HG03342 (cell line): ENCODE measurements at regions not wholly inside any gene's neighbourhood (a gene's known extent, or its start where the extent isn't known, plus 50 kb on each side); places are given as distances from the start of the nearest gene placed in this dataset.

Experiments
- ATAC-seq: cut with Tn5 transposase; IDR thresholded peaks from one replicate; pipeline ENCODE4 v1.9.1; 2021; ENCODE audit warnings: mild to moderate bottlenecking, moderate library complexity; ENCODE audit not compliant: unreplicated experiment

DNA sequence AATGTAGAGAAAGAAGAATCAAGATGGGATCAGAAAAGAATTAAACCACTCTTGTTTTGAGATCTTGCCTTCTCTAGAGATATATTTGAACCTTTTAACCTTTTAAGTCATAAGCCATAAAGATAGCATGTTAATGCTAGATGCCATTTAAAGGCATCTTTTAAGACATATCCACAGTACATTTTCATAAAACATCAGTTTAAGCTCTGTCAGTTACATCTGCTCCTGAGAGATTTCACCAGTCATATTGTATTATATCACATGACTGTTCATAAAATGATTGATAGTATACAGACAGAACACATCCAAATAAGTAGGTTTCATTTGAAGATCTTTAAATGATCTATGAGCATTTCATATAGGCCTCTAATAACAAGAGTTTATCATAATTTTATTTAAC, 1238.5 kb downstream of the SLC16A7 start:
- no peak for ATAC-seq

DNA sequence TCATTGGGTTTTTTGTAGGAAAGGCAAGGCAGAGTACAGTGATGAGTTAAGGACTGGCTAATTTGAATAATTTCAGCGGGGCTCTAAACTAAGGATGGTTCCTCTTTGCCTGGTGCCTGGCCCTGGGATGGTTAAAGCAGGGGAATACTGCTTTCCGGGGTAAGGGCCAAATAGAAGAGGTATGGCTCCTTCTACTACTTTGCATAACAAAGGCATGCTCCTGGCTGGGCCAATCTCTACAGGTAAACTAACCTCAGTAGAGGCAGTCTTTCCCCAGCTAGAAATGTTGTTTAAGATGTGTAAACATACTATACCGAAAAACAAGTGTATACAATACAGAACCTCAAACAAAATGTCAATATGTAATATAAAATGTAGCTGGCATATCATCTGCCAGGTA, 1239.0 kb downstream of the SLC16A7 start:
- no peak for ATAC-seq

DNA sequence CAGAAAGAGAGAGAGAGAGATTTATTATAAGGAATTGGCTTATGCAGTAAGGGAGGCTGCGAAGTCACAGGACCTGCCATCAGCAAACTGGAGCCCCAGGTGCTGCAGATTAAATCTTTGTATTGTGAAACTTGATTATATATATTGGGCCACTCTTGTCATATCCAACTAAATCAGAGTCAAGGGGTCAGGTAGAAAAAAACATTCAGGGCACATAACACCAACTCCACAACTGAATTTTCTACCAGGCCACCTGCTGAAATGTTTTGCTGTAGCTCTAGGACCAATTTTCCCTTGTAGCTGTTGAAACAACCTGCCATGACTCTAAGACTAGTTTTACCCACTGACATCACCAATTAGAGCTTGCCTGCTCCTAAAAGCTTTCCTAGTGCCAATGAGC, 1240.8 kb downstream of the SLC16A7 start:
- ATAC-seq: no peak

DNA sequence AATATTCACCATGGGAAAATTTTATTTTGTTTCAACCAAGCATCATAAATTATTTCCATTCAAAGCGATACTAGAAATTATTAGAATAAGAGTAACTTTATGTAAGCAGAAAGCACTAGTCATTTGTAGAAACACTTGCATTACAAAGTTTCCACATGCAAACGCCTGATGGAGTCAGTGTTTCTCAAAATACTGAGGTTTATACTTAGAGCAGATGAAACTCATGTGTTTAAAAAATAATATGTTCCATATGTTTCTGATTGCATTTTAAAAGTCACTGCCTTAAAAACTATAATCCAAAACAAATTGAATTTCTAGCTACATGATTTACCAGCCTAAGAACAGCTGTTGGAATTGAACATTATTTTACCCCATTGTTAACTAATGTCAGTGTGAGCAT, 1246.4 kb downstream of the SLC16A7 start:
- no peak for ATAC-seq

DNA sequence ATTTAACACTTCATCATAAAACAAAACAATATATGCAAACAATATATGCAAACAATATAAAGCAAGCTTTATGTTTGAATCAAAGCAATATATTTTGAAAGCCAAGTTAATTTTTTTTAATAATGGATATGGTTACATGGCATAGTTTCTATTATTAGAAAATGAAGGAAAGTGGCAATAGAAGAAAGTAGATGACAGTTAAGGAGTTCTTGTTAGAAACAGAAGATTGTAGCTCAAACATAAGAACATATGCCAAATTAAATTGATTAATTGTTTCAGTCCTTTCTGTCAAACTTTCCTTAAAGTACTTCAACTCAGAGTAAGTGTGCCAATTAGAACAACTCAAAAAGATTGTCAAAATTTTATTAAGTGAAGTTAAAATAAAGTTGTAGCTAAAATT, 1248.3 kb downstream of the SLC16A7 start:
- ATAC-seq: no peak

DNA sequence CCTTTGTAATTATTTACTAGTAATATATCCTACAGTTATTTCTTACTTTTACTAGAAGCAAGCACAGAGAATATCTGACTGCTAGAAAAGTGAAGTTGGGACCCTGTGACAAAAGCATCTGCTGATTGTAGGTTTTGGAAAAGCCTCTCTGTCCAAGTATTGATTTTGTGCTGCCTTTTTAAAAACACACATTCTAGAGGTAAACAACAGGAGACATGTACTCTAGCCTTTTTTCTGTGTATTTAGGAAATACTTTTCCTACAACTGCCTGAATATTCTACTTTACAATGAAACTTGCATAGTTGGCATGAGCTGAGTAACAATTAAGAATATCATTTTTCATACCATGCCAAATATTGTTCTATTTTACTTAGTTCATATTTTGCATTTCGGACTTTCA, 1249.0 kb downstream of the SLC16A7 start:
- no peak for ATAC-seq

DNA sequence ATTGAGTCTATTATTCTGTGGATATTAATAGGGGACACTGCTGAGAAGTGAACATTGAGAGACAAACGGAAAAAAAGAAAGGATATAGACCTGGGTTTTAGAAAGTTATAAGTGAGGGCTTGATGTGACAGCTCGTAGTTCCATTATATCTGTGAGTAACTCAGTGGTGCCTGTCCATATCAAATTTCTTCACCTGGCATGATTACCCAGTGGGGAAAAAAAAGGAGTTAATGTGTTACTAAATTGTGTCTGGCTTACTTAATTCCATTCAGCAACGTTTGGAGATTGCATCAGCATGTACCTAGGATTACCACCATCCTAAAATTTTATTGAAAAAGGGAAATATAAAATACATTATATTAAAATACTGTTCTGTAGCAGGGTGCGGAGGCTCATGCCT, 1249.9 kb downstream of the SLC16A7 start:
- no peak for ATAC-seq

DNA sequence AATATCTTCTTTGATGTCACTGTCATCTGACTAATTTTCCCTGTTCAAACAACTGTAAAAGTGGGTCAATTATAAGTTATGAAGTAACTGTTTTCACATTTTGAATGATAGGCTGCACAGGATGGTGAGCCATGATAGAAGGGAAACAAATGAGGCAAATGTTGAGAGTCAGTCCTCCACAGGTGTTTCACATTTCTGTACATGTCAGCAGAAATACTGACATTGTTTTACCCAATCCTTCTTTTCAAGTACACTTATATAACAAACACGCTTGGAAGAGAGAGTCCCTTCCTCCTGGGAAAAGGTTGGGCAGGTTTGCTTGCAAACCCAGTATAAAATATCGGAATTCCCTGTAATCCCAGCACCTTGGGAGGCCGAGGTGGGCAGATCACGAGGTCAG, 1251.5 kb downstream of the SLC16A7 start:
- ATAC-seq: no peak

DNA sequence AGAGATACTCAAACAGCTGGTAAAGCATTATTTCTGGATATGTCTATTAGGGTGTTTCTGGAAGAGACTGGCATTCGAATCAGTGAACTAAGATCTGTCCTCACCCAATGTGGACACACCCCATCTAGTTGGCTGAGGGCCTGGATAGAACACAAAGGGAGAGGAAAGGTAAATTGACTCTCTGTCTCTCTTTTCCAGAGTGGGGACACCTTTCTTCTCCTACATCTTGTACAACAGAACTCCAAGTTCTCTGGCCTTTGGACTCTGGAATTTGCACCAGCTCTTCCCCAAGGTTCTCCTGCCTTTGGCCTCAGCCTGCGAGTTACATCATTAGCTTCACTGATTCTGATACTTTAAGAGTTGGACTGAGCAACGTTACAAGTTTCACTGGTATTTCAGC, 1253.9 kb downstream of the SLC16A7 start:
- ATAC-seq: no peak

DNA sequence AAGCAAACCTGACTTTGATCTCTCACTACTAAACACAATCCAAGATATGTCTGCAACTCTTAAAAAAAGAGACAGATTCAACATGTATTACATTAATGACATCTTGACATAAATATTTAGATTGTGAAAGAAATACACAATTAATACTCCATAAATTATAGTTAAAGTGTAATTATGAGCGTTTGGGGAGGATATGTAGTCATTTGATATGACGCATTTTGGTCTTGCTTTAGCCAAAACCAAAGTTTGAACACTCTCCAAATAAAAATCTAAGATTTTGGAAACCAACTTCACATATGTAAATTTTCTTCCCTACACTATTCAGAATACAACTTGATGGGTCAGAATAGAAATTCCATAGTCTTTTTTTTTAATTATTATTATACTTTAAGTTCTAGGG, 1257.6 kb downstream of the SLC16A7 start:
- ATAC-seq: no peak

DNA sequence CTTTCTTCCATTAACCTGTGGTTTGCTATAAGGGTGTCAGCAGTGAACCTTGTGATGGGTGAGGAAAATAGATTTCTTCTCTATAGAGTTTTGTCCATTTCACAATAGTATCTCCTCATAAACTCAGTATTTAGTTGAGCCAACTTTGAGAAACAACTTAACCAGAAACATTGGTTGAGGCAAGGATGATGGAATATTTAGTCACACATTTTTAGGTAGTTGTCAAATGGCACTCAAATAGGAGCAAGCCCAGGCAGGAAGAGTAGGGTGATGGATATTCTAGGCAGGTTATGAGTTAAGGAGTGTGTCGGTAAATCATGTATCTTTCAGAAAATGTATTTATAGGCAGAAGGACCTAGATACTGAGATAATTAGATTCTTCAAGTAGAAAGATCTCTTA, 1267.6 kb downstream of the SLC16A7 start:
- ATAC-seq: no peak

DNA sequence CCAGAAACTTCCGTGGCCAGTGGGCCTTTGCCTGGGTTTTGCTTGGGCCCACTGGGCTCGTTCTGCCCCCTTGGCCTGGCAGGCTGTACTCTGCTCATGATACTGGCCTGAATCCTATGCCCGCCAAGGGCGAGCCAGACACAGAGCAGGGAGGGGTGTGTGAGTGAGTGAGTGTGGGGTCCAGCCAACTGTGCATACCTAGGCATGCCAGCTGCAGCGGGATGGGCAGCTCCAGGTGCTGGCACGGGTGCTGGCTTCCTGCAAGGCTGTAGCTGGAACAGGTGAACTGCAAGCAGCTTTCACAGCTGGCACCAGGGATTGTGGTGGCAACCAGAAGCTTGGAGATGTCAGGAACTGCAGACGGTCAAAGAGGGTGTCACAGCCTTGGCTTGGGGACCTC, 1276.4 kb downstream of the SLC16A7 start:
- ATAC-seq: no peak

DNA sequence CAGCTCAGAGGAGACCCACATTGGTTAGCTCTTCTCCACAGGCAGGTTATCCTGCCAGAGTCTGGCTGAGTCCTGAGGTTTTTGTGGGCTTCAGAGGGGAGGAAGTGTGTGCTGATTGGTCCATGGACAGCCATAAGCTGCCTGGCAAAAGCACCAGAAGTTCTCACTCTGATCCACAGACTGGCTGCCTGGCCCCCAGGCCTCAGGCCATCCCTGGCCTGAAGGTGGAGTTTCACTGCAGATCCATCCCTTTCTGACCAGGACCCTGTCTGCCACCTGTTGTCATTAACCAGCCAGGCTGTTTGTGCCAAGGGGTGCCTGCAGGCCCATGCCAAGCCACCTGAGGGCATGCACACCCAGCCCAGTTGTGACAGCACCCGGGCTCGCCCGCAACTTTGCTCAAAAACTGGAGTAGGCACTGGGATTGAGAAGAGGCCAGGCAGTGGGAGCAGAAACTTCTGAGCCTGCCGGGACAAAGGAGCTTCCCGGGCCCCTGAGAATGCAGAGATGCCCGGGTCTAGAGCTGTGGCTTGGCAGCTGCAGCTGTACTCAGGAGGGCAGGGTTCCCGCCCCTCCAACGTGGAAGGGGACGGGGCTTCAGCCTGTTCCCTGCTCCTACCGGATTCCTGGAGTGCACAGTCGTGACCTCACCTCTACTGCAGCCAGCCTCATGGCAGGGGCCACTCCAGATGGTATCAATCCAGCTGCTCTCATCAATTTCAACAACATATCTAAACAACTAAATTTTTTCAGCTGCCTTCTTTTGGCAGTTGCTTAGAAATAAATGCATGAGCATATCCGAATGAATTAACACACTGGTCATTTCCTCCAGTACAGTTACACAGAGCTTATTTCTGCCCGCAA, 1277.3 kb downstream of the SLC16A7 start:
- ATAC-seq: no peak

DNA sequence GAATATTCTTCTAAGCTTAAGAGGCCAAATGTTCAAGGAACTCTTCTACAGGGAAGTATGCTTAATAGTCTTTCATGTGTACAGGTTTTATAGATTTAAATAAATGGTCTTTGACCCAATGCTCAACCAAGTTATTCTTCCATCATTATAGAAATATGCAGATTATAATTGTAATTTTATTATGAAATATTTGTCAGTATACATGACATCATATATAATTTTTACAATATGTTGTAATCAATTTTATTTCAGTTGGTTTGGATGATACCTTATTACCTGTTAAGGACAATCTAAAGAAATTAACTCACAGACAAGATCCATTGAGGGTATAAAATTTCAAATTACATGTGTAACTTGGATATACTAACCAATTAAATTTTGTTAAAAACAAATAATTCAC, 1278.3 kb downstream of the SLC16A7 start:
- no peak for ATAC-seq

DNA sequence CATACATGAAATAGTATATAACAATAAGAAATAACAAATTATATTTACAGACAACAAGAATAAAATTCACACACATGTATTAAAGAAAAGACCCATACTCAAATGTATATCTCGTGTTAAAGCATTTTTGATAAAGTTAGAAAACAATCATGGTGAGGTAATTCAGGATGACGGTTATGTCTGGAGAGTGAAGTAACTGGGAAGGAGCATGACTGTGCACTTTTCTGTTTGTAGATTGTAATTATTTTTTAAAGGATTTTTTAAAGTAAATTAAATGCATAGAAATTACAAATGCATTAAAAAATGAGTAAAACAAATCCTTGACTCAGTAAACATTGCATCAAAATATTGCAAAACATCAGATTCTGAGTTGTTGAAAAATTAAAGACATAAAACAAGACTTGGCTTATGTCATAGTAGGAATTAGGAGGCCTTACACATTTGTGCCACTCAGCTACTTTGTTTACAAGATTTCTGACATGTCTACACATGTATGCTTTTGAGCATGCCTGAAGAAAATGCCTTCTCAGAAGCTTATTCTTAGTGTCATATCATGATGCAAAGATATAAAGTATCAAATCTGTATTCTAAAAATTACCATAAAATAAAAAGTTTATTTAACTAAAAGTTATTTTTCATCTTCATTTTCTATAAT, 1325.1 kb downstream of the SLC16A7 start:
- no peak for ATAC-seq

DNA sequence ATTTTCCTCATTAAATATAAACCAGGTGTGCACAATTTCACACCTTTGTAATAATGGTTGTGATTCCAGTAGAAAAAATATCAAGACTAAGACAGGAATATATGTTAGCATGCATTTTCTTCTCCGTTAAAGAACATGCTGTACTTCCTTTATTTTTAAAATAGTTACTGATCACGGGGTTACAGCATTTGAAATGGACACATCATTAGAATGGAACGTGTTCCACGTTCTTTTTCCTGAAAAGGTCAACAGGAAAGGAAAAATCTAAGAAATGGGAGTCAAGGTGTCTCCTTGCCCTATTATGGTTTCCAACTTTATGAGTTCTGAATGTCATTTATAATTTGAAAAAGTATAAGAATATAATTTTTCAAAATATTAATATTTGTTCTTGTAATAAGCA, 1325.7 kb downstream of the SLC16A7 start:
- ATAC-seq: no peak

DNA sequence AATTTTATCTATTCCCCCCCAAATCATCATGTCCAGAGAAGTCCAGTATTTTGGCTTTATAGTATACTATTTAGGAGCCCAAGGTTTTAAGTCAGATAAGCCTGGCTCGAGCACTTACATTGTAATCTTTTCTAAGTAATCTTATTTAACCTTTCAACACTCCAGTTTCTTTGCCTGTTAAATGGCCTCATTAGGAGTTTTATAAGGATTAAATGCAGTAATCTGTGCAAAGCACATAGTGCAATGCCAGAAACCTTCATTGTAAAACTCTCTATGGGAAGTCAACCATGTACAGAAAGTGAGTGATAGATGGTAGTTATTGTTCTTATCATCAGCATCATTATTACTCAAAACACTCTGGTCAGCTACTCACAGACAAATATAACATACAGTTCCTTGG, 1330.4 kb downstream of the SLC16A7 start:
- no peak for ATAC-seq

DNA sequence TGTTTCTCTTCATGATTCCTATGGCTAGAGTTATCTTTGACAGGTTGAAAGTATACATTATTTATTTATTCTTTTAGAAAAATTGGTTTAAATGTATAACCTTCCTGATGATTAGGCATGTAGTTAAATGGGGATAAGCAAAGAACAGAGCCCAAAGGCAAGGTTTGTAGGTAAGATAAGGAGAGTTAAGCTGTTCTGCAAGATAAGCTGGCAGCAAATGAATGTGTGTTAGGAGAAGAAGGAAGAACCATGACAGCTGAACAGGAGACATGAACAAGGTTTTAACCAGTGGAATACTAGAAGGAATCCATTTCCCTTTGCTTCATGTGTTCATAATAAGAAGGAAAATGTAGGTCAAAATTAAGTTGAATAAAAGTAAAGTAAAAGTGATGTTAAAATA, 1330.1 kb upstream of the USP15 start:
- no peak for ATAC-seq

DNA sequence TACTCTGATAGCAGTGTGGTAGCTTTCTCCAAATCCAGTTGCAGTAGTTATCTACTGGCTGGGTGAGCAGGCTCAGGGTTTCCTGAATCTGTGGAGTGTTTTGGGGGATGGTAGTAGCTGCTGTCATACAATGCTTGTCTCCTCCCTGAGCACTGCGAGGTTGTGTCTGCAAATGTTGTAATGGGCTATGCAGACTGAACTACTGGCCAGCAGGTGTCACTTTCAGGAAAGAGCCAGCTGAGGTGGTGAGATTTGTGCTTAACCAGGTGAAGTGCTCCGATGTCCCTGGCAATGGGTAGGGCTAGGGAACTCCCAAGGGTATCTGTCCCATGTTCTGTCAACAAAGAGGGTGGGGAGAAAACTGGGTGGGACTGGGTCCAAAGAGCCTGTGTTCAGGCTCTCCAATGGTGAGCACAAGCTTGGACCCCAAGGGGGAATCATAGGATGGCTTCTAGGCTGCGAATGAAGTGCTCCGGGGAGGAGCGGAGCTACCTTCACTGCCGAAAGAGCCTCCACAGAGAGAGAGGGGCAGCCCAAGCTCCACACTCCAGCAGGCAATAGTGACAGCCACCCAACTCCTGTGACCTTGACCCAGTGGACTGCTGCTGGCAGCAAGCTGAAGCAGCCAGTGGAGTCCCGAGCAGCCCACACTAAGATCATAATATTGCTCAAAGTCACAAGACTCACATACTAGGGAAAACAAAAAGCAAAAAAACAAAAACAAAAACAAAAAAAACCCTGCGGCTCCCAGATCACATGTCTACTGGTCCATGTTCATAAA, 1324.0 kb upstream of the USP15 start:
- no peak for ATAC-seq

DNA sequence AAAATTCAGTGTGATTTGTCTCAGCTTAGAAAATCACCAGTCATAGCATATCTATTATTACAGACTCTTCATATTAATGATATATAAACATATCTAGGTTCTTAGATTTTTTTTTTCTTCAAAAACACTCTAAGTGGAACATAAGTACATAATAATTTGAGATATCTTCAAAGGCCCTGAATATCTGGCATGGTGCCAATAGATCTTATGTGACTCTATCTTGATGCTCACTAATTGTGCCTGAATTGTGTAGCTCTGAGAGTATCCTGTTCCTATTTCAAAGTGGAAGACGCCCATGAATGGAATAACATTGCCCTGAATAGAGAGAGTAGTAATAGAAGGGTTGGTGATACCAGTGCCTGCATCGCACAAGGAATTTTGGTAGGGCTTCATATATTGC, 1312.7 kb upstream of the USP15 start:
- no peak for ATAC-seq

DNA sequence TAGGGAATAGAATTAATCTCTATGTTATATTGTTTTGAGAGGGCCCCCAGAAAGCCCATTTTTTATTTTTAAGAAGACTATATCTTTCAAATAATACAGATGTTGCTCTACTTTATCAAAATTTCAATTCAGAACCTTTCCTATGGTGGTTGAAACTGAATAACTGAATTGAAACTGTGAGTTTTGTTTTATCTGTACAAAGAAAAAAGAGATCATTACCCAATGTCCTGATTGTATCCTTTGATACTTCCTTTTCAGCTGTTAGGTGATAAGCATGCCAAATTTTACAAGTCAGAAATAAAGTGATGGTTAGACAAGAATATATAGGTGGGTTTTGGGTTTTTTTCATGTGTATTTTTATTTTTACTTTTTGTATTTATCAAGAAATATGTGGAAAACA, 1293.1 kb upstream of the USP15 start:
- no peak for ATAC-seq

DNA sequence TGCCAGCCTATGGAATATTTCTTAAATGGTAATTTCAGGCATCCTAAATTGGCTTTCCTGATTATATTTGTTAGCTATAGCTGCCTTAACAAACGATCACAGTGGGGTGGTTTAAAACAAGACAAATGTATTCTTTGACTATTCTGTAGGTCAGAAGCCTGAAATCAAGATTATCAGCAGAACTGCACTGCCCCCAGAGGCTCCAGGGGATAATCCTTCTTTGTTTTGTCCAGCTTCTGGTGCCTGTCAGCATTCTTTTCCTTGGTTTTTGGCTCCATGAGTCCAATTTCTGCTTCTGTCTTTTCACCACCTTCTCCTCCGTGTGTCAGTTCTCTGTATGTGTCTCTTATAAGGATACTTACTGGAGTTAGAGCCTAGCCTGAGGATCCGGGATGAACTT, 1282.2 kb upstream of the USP15 start:
- ATAC-seq: no peak
